Stimulated activated CD4-positive, alpha-beta T cell treated with anti-CD3 and anti-CD28 coated beads, Interleukin-15, amount 100 ng/mL, for 48 hours (primary cell): ENCODE measurements at regions not wholly inside any gene's neighbourhood (a gene's known extent, or its start where the extent isn't known, plus 50 kb on each side); places are given as distances from the start of the nearest gene placed in this dataset.

Experiments used
- DNase-seq, 2 donors: peaks; one replicate each; pipeline ENCODE4 v3.0.0-alpha.2; 2020; ENCODE audit warnings: low read depth in 2 of 2

DNA sequence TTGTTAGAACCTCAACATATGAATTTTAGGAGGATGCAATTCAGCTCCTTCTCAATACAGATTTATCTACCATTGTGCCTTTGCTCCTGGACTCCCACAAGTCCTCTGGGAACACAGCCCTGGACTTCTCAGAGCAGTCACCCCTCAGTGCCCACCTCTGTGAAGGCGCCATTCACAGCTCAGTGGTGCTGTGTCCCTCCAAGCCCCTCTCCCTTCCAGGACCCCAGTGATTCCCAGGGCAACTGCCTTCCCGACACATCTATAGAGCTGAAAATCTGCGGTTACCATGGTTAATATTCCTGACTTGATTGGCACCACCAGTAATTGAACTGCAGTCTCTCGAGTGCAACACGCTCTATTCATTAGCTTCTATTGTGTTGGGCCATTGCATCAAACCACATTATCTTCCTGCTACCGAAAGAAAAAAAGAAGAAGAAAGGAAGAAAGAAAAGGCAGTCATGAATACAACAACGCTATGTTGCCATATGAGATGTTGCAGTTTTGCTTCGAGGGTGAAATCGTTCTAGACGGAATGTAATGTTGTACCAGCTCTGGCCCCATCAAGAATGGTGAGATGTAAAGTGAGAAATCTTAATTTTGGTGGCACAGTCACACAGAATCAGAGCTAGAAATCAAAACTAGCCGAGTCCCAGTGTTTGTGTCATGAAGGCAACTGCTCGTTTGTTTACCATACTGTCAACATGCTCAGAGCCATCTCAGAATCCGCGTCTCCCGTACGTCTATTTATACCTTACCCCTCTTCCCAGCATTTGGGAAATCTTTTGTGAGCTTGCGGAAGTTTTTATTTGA, 524.0 kb upstream of the ID2 start:
- DNase-seq, result no peak

DNA sequence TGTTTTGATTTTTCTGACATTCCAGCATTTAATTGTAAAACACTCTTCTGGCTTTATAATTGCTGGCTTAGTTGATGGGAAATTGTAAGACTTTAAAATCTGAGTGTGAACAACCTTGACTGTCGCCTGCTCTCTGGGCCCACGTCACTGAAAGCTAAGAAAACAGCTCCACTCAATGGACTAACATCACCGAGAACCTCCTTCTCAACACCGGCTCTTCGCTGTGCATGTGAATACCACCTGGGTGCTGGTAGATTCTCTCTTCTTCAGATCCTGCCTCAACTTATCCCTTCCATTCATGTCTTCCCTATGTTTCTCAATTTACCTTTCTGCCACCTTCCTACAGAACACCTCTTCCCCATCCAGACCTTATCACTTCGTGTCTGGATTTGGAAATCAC, 523.1 kb upstream of the ID2 start:
- DNase-seq, result no peak

DNA sequence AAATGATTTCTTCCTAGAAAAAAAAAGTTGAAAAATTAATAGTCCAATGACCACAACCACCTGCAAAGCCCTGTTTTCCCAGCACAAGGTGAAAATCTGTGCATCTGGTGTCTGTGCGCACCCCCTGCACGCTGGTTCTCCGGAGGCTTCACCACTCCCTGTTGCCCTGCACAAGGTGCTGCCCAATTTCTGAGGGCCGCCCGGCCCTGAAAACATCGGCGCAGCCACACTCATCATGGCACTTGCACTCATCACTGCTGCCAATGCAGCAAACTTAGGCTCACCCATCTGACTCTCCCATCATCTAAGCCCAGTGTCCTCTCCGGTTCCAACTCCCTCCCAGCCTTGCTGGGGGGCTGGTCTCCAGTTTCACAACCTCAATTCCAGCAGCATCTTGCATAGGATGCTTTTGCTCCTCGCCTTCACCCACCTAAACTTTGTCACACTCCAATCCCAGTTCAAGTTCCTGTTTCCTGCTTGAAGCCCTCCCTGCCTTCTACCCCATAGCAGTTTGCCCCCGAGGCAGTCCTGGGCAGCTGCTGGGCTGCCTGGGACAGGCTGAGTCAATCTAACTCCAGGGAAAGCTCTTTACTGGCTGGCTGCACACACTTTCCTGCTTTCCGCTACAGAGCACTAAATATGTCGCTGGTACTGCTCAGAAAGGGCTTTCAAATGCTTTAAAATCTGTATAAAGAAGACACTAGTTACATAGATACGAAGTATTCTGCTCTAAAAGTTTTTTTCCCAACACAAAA, 522.5 kb upstream of the ID2 start:
- DNase-seq, result no peak

DNA sequence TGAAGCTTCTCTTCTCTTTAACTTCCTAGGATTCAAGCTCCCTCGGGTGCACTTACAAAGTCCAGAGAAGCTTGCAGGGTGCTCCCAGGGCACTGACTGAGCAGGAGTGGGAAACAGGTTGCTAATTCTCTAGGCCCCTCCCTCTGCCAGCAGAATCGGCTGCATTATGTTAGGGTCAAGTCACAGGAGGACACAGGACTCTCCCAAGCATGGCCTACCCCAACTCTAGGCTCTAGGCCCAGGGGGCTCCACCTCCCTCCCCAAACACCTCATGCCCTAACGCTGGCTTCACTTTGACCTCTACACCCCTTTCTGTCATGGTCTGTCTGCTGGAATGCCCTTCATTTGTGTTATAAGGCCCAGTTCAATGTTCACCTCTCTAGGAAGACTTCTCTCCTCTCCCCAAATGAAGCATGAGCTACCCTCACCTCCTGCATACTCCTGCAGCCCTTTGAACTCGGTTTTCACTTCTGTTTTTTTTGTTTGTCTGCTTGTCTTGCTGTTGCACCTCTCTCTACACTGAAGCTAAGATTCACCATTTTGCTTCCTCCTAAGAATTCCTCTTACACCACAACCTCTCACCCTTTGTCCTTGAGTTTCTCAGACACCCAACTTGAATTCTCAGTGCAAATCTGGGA, 521.8 kb upstream of the ID2 start:
- DNase-seq, result no peak

DNA sequence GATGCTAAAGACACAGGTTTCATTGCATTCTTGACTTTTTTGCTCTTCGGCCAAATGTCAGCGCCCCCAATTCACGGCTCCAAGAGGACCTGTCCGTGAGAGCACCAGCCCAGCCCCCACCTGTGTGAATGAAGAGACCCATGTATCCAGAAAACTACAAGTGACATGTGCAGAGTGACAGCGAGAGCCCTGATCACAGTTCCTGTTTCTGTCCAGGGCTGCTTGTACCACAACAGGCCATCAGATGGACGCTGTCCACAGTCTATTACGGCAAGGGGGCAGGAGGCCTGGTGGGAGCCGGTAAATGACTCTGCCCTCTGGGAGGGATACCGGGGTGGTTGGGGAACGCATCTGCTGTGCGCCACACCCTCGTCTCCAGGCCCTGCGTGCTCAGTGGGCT, 520.9 kb upstream of the ID2 start:
- no peak for DNase-seq

DNA sequence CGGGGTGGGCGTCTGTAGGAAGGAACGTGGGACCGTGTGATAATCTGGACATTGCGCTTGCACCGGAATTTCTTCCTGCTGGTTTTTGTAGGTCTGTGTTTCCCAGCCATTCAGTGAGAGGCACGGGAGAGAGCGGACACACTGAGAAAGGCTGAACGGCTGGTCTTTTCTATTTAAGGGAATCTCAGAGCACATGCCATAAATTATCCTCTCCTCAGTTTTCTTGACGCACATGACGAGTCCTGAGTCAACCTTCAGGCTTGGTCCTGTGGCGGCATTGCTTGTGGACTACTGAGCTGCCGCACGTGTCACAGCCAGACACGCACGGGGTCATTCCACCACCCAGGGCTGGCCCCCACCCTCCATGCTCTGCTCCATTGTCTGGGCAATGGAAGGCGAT, 519.3 kb upstream of the ID2 start:
- DNase-seq, result no peak

DNA sequence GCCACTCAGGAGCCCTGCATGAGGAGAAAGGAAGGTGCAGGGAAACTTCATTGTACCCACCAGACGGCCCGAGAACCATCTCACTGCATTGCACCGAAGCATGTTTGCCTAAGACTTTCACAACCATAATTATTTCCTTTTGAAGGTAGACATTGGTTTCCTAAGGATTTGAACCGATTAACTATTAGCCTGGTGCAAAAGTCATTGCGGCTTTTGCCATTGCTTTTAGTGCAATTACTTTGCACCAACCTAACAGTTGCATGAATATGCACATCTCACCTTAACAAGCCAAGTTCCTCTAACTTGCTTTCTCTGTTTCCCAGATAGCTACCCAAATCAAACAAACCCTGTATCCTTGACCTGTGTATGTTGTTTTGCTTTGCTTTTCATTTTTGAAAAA, 516.3 kb upstream of the ID2 start:
- no peak for DNase-seq

DNA sequence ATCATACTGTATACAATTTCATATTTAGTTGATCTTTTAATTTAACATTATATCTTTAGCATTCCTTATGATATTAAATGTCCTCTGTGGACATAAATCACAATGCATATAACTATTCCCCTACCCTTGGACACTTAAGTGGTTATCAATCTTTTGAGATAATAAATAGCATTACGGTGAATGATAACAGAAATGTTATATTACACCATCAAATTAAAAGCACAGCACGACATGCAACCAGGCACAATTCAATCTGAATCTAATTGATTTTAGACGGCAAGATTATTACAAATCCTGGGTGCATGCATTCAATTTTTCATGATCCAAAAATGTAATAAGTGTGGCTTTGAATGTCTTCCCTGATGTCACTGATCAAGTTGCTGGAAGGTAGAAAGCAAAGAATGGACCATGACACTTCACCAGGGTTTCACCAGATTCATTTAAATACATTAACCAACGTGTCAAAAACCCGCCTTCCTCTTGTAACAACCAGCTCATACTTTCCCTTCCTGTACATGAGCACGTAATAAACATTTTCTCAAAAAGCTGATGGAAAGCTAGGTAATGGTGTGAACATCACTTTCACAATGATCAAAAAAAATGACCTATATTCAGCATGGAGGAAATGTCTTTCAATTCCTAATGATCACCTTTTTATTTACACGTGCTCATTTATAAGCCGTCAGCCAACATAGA, 513.7 kb upstream of the ID2 start:
- no peak for DNase-seq

DNA sequence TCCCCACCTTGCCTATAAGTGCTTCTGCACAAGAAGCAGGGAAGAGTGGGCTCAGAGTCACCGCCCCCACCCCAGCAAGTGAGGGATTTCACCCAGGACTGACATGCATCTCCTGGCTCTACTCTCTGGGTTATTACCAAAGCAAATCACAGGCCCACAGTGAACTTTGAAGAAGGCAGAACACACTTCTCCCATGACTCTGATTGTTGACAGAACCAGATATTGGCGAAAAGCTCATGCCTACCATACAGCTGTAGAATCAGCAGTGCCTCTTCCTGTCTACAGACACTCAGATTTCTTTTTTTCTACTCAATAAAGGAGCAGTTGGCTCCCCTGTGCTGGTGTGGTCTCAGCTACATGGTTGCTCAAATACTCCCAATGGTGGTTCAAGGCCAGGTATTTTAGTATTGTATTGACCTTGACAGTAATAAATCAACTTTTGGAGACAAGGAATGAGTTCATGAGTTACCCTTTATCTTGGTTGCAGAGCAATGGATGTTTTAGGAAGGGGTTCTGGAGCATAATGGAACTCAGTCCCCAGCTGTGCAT, 512.9 kb upstream of the ID2 start:
- no peak for DNase-seq

DNA sequence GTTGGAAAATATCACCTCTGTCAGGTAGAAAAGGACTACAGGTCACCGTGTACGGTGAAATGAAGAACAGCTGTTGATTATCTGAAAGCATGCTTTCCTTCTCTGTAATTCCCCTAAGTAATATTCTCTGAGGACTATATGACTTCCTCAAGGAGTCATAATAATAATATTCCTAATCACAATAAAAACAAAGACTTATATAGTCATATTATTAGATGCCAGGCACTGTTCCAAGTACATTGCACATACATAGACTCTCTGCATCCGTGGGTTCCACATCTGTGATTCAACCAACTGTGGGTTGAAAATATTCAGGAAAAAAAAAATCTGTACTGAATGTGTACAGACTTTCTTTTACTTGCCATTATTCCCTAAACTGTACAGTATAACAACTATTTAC, 512.4 kb upstream of the ID2 start:
- no peak for DNase-seq

DNA sequence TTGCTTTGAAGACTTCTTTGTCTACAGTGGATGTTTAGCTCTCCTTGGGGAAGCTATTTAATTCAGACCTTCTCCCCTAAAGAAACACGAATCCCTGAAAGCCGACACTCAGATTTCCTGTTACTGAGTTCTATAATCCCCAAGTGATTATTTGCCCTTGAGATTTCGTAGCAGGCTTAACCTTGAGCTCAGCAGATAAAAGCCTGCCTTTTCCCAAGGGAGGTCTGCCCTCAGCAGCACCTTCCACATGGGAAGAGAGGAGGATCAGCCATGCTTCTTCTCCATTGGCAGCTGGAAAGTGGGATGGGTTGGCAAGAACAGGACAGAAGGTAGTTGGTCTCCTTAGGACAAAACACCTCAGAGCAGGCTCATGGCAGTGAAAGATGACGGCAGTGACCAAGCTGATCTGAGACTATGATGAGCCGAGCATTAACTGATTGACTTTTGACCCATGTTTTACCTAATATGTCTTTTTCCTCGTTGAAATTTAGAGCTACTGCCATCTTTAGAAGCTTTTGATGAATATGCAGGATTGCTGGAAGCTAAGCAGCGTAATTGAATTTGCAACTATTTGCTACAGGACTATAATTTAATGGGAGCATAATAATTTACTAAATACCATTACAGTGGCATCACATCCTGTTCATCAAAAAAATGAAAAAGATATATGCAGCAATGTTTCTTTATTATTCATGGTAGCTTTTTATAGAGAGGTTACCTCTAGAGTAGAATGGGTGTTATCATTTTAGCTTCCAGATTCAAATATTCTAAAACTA, 511.1 kb upstream of the ID2 start:
- no peak for DNase-seq

DNA sequence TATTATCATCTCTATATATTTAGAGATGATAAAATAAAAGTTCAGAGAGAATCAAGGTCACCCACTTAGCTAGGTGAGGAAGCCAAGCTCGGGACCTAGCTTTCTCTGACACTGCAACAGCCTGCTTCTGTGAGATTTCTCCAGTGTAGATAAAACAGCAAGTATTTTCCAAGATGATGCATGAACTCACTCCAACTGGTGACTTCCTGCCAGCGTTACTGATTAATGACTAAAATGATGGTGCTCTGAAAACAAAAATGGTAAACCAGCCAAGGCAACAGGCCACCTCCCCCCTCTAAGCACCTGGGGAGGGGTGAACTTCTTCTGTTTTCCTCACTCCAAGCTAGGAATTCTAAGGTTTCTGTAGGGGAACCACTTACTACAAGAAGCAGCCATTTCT, 510.2 kb upstream of the ID2 start:
- DNase-seq, result no peak

DNA sequence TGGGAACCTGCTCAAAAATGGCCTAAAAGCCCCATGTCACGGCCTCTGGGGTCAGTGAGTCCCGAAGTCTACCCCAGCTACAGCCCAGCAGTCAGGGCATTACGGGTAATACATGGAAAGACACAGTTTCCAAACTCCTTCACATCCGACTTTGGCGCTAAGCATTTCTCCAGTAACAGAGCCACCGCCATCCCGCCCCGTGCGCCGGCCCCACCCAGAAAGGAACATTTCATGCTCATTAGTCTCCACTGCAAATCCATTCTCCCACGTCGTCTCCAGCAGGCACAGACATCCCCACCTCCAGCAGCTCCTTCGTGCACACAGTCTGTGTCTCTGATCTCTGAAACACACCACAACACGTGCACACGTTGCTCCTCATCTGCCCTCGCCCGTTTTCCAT, 509.2 kb upstream of the ID2 start:
- no peak for DNase-seq

DNA sequence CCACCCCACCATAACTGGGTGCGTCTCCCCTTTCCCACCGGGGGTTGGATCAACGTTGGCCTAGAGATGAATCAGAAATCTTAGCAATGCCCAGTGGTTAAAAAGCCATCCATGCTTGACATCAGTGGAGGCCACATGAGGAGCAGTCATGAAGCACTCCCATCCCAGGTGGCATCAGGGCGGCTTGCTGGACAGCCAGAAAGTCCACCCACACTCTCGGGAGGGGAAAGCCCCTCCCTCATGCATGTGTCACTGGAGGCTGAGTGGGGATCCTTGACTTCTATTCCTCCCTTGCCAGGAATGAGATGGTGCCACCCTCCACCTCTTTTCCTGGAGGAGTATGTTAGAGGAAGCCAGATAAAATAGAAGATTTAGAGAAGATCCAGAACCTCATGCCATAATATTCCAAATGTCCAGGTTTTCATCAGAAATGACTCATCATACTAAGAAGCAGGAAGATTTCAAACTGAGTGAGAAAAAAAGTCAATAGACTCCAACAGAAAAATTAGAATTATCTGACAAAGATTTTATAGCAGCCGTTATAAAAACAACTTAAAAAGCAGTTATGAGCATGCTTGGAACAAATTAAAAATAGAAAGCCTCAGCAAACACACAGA, 507.1 kb upstream of the ID2 start:
- no peak for DNase-seq

DNA sequence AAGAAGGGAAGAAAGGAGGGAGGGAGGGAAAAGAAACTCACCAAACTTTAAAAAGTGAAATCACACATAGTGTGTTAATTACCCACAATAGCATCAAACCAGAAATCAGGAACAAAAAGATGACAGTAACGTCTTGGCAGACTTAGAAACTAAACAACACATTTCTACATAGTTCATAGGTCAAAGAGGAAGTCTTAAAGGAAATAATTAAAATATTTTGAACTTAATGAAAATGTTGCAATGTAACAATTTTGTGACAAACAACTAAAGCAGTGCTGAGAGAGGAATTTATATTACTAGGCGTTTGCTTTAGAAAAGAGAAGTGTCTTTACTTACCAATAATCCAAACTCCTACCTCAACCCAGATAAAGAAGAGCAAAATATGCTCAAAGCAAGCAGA, 505.0 kb upstream of the ID2 start:
- no peak for DNase-seq

DNA sequence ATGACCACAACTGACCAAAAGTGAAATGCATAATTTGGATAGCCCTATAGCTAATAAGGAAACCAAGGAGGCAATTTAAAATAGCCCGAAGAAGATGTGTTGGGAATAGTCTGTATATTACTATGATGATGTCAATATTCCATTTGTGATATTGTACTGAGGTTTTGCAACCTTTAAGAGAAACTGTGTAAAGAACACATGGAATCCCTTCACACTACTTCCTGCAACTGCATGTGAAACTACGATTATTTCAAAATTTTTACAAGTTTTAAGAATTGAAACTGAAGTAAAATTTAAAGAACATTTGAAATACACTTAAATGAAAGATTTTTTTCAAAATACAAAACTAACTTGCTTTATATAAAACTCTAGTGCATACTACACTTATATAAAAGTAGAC, 504.3 kb upstream of the ID2 start:
- DNase-seq, result no peak

DNA sequence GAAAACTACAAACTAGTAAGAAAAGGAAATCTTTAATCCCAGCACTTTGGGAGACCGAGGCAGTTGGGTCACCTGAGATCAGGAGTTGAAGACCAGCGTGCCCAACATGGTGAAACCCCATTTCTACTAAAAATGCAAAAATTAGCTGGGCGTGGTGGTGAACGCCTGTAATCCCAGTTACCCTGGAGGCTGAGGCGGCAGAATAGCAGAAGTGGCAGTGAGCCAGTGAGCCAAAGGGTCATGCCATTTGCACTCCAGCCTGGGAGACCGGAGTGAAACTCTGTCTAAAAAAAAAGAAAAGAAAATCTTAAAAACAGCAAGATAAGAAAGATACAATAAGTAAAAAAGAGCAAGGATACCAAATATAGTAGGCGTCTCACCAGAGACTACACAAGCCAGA, 502.9 kb upstream of the ID2 start:
- no peak for DNase-seq

DNA sequence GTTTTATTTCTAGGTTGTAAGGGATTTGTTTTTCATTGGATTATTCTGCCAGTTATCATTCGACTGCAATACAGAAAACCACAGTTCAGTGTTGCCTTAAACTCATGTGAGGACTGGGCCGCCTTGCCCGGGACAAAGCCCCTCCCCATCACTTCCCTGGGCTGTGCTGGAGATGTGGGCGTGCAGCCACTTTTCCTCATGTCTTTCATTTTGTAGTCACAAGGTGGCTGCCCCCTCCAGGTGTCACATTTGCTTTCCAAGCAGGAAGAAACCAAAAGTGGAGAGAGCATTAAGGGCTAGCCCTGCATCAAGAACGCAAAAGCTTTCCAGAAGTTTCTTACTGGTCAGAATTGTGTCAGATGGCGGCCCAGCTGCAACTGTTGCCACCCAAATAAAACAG, 492.5 kb upstream of the ID2 start:
- no peak for DNase-seq

DNA sequence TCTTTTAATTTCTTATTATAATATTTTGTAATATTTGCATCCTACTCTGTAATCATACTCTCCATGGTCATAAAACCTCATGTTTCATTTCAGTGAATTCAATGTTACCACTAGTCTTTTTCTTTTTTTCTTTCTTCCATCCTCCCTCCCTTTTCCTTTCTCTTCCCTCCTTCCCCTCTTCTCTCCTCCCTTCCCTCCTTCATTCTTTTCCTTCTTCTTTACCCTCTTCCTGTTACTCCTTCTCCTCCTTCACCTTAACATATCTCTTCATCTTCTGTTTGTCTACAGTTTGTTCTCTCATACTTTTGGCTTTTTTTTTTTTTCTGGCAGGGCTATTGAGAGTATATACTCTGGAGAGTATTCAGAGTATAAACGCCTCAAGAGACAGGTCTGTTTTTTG, 491.6 kb upstream of the ID2 start:
- no peak for DNase-seq

DNA sequence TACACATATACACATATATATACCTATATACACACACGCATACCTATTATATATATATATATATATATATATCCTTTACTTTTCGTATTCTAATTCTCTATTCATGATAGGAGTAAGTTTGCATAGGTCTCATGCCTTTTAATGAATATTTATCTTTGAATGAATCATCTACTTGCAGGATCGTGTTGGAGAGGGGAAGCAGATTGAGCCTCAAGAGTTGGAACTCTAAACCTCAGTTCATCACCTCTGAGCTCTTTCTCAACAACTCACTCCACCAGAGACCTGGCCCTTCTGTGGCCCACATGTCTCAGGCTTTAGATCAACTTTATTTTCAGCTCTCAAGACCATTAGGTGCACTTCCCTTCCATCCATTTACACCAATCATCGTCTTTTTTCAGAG, 490.4 kb upstream of the ID2 start:
- no peak for DNase-seq

DNA sequence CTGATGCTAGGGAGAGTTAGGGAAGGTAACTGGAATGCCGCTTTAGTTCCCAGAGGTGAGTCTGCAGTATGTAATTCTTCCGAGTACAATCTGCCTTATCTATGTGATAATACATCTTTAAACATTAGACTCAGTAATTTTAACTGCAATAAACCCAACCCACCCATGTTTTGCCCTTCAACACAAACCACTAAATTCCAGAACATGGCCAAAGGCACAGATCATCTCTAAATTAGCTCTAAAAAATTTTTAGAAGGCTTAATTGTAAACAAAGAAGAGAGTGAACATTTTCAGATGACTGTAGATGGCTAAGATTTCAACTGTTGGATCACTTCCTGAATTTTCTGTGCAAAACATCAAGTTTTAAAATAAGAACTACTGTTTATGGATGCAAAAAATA, 488.7 kb upstream of the ID2 start:
- no peak for DNase-seq
